SK-N-SH treated with all-trans-retinoic acid at 6 μM for 48 hours (cell line): ENCODE measurements at regions not wholly inside any gene's neighbourhood (a gene's known extent, or its start where the extent isn't known, plus 50 kb on each side); places are given as distances from the start of the nearest gene placed in this dataset.

Experiments used
- ATAC-seq: fragments of 200-7000 bp; cut with Tn5 transposase; 3 replicates; pipeline ENCODE4 v1.9.1; 2020; ENCODE audit warnings: mild to moderate bottlenecking, moderate library complexity
- ARNTL ChIP-seq: fragments of 450-650 bp; formaldehyde crosslinking; IDR thresholded peaks from 2 replicates; pipeline ENCODE4 v1.5.0; 2020; ENCODE audit warnings: low read depth, mild to moderate bottlenecking, moderate library complexity, borderline replicate concordance
- BACH2 ChIP-seq: fragments of 250-450 bp; sonication (Bioruptor Pico); IDR thresholded peaks from 2 replicates; pipeline ENCODE4 v1.9.0; 2021; ENCODE audit warnings: mild to moderate bottlenecking, borderline replicate concordance
- CSDC2 ChIP-seq: fragments of 250-450 bp; sonication (Bioruptor Pico); IDR thresholded peaks from 2 replicates; pipeline ENCODE4 v1.5.0; 2020; ENCODE audit warnings: mild to moderate bottlenecking, moderate library complexity
- ESRRG ChIP-seq: fragments of 250-450 bp; sonication (Bioruptor Pico); IDR thresholded peaks from 2 replicates; pipeline ENCODE4 v1.6.1; 2021; ENCODE audit warnings: mild to moderate bottlenecking
- GLIS3 ChIP-seq: fragments of 250-450 bp; sonication (Bioruptor Pico); IDR thresholded peaks from 2 replicates; pipeline ENCODE4 v1.5.0; 2020; ENCODE audit warnings: mild to moderate bottlenecking, moderate library complexity
- ISL1 ChIP-seq: fragments of 250-450 bp; sonication (Bioruptor Pico); IDR thresholded peaks from 2 replicates; pipeline ENCODE4 v2.1.2; 2022; ENCODE audit warnings: mild to moderate bottlenecking, moderate library complexity
- OSR1 ChIP-seq: fragments of 250-450 bp; sonication (Bioruptor Pico); IDR thresholded peaks from 2 replicates; pipeline ENCODE4 v1.8.0; 2022; ENCODE audit warnings: moderate library complexity, mild to moderate bottlenecking, inconsistent platforms
- PPARA ChIP-seq: fragments of 250-450 bp; sonication (Bioruptor Pico); IDR thresholded peaks from 2 replicates; pipeline ENCODE4 v1.5.0; 2020; ENCODE audit warnings: mild to moderate bottlenecking, borderline replicate concordance
- SNAI2 ChIP-seq: fragments of 250-450 bp; sonication (Bioruptor Pico); IDR thresholded peaks from 2 replicates; pipeline ENCODE4 v1.5.0; 2020; ENCODE audit warnings: mild to moderate bottlenecking, moderate library complexity
- TCF4 ChIP-seq: fragments of 250-450 bp; sonication (Bioruptor Pico); IDR thresholded peaks from 2 replicates; pipeline ENCODE4 v1.8.0; 2021; ENCODE audit warnings: mild to moderate bottlenecking, moderate library complexity, borderline replicate concordance
- TOX ChIP-seq: fragments of 250-450 bp; sonication (Bioruptor Pico); IDR thresholded peaks from 2 replicates; pipeline ENCODE4 v1.8.0; 2021; ENCODE audit warnings: mild to moderate bottlenecking, moderate library complexity, borderline replicate concordance
- ZC3H10 ChIP-seq: fragments of 250-450 bp; sonication (Bioruptor Pico); IDR thresholded peaks from 2 replicates; pipeline ENCODE4 v1.5.1; 2021; ENCODE audit warnings: mild to moderate bottlenecking, moderate library complexity
- ZFP30 ChIP-seq: fragments of 450-650 bp; formaldehyde crosslinking; IDR thresholded peaks from 2 replicates; pipeline ENCODE4 v1.5.0; 2022; ENCODE audit warnings: mild to moderate bottlenecking, moderate library complexity
- ZNF565 ChIP-seq: fragments of 450-650 bp; formaldehyde crosslinking; conservative IDR thresholded peaks from 2 replicates; pipeline ENCODE4 v1.5.0; 2020; ENCODE audit warnings: low read depth, mild to moderate bottlenecking, moderate library complexity
- ZNF70 ChIP-seq: fragments of 450-650 bp; formaldehyde crosslinking; IDR thresholded peaks from 2 replicates; pipeline ENCODE4 v1.5.0; 2020; ENCODE audit warnings: mild to moderate bottlenecking, moderate library complexity
- ZNF8 ChIP-seq: fragments of 450-650 bp; formaldehyde crosslinking; IDR thresholded peaks from 2 replicates; pipeline ENCODE4 v1.5.0; 2020; ENCODE audit warnings: mild to moderate bottlenecking, moderate library complexity
- TF ChIP-seq, protein P1 (sequence below): fragments of 250-450 bp; sonication (Bioruptor Pico); IDR thresholded peaks from 2 replicates; pipeline ENCODE4 v1.5.1; 2021; ENCODE audit warnings: mild to moderate bottlenecking, moderate library complexity
- TF ChIP-seq, protein P2 (sequence below): fragments of 250-450 bp; sonication (Bioruptor Pico); IDR thresholded peaks from 2 replicates; pipeline ENCODE4 v1.8.0; 2021; ENCODE audit warnings: low read depth, mild to moderate bottlenecking, moderate library complexity, borderline replicate concordance
- TF ChIP-seq, protein P3 (sequence below): fragments of 250-450 bp; sonication (Bioruptor Pico); IDR thresholded peaks from 2 replicates; pipeline ENCODE4 v1.8.0; 2020; ENCODE audit warnings: mild to moderate bottlenecking, moderate library complexity, borderline replicate concordance
- TF ChIP-seq, protein P4 (sequence below): fragments of 250-450 bp; sonication (Bioruptor Pico); IDR thresholded peaks from 2 replicates; pipeline ENCODE4 v1.5.0; 2020; ENCODE audit warnings: mild to moderate bottlenecking, moderate library complexity
- TF ChIP-seq, protein P5 (sequence below): fragments of 250-450 bp; sonication (Bioruptor Pico); IDR thresholded peaks from 2 replicates; pipeline ENCODE4 v1.5.1; 2020; ENCODE audit warnings: low read depth, mild to moderate bottlenecking, moderate library complexity

DNA sequence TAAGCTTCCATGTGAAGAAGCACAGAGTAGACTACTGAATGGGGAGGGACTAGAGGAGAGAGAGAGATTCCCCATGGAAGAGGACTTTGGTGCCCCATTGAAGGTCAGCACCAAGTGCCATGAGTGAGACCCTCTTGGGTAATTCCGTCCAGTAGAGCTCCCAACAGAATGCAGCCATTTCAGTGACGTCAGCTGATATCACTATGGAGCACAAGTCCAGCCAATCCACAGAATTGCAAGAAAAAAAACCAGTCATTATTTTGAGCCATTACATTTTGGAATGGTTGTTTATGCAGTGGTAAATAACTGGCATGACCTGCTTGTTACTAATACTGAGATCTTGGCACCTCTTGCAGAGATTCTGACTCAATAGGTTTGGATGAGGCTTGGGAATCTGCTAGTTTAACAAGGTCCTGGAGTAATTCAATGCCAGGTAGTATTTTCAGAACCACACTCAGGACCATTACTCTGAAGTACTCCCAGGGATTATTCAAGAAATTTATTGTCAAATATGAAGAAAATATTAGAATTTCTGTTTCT is 52.6 kb upstream of the SP8 start:
- no peak for ATAC-seq
- TF ChIP-seq ZC3H10 (no peak), BACH2 (CRISPR knock-in tag) (no peak), ISL1 (CRISPR knock-in tag) (no peak), ESRRG (CRISPR knock-in tag) (no peak), GLIS3 (CRISPR knock-in tag) (no peak), ZNF70 (no peak), ZNF8 (no peak), PPARA (CRISPR knock-in tag) (no peak), TCF4 (CRISPR knock-in tag) (no peak), TOX (CRISPR knock-in tag) (no peak), ZNF565 (CRISPR knock-in tag) (no peak), ZFP30 (no peak), SNAI2 (no peak), ARNTL (CRISPR knock-in tag) (no peak), CSDC2 (CRISPR knock-in tag) (no peak)
- TF ChIP-seq, protein P1, sequence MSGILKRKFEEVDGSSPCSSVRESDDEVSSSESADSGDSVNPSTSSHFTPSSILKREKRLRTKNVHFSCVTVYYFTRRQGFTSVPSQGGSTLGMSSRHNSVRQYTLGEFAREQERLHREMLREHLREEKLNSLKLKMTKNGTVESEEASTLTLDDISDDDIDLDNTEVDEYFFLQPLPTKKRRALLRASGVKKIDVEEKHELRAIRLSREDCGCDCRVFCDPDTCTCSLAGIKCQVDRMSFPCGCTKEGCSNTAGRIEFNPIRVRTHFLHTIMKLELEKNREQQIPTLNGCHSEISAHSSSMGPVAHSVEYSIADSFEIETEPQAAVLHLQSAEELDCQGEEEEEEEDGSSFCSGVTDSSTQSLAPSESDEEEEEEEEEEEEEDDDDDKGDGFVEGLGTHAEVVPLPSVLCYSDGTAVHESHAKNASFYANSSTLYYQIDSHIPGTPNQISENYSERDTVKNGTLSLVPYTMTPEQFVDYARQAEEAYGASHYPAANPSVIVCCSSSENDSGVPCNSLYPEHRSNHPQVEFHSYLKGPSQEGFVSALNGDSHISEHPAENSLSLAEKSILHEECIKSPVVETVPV (CRISPR knock-in tag): no peak
- TF ChIP-seq, protein P2, sequence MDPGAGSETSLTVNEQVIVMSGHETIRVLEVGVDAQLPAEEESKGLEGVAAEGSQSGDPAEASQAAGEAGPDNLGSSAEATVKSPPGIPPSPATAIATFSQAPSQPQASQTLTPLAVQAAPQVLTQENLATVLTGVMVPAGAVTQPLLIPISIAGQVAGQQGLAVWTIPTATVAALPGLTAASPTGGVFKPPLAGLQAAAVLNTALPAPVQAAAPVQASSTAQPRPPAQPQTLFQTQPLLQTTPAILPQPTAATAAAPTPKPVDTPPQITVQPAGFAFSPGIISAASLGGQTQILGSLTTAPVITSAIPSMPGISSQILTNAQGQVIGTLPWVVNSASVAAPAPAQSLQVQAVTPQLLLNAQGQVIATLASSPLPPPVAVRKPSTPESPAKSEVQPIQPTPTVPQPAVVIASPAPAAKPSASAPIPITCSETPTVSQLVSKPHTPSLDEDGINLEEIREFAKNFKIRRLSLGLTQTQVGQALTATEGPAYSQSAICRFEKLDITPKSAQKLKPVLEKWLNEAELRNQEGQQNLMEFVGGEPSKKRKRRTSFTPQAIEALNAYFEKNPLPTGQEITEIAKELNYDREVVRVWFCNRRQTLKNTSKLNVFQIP (CRISPR knock-in tag): no peak
- TF ChIP-seq, protein P3, sequence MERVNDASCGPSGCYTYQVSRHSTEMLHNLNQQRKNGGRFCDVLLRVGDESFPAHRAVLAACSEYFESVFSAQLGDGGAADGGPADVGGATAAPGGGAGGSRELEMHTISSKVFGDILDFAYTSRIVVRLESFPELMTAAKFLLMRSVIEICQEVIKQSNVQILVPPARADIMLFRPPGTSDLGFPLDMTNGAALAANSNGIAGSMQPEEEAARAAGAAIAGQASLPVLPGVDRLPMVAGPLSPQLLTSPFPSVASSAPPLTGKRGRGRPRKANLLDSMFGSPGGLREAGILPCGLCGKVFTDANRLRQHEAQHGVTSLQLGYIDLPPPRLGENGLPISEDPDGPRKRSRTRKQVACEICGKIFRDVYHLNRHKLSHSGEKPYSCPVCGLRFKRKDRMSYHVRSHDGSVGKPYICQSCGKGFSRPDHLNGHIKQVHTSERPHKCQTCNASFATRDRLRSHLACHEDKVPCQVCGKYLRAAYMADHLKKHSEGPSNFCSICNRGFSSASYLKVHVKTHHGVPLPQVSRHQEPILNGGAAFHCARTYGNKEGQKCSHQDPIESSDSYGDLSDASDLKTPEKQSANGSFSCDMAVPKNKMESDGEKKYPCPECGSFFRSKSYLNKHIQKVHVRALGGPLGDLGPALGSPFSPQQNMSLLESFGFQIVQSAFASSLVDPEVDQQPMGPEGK (CRISPR knock-in tag): no peak
- TF ChIP-seq, protein P4, sequence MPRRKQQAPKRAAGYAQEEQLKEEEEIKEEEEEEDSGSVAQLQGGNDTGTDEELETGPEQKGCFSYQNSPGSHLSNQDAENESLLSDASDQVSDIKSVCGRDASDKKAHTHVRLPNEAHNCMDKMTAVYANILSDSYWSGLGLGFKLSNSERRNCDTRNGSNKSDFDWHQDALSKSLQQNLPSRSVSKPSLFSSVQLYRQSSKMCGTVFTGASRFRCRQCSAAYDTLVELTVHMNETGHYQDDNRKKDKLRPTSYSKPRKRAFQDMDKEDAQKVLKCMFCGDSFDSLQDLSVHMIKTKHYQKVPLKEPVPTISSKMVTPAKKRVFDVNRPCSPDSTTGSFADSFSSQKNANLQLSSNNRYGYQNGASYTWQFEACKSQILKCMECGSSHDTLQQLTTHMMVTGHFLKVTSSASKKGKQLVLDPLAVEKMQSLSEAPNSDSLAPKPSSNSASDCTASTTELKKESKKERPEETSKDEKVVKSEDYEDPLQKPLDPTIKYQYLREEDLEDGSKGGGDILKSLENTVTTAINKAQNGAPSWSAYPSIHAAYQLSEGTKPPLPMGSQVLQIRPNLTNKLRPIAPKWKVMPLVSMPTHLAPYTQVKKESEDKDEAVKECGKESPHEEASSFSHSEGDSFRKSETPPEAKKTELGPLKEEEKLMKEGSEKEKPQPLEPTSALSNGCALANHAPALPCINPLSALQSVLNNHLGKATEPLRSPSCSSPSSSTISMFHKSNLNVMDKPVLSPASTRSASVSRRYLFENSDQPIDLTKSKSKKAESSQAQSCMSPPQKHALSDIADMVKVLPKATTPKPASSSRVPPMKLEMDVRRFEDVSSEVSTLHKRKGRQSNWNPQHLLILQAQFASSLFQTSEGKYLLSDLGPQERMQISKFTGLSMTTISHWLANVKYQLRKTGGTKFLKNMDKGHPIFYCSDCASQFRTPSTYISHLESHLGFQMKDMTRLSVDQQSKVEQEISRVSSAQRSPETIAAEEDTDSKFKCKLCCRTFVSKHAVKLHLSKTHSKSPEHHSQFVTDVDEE (CRISPR knock-in tag): no peak
- TF ChIP-seq, protein P5, sequence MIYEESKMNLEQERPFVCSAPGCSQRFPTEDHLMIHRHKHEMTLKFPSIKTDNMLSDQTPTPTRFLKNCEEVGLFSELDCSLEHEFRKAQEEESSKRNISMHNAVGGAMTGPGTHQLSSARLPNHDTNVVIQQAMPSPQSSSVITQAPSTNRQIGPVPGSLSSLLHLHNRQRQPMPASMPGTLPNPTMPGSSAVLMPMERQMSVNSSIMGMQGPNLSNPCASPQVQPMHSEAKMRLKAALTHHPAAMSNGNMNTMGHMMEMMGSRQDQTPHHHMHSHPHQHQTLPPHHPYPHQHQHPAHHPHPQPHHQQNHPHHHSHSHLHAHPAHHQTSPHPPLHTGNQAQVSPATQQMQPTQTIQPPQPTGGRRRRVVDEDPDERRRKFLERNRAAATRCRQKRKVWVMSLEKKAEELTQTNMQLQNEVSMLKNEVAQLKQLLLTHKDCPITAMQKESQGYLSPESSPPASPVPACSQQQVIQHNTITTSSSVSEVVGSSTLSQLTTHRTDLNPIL: no peak

DNA sequence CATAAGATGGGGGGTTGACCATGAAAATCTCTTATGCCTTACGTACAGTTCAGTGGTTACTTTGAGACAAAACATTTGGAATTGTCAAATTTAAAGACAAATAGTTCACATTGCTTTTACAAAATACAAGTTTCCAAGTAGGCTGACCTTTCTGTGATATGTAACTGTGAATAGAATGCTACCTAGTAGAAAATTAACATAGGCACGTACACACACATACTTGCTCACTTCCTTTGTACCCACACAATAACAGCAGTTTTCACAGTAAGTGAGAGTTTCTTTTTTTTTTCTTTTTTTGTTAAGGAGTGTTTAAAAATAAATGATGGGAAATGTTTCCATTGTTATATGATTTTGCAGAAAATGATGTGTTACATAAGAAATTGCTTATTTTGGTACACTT is 53.3 kb upstream of the SP8 start:
- ATAC-seq: no peak
- TF ChIP-seq, protein P4 (CRISPR knock-in tag): no peak
- TF ChIP-seq ZNF70 (no peak), OSR1 (CRISPR knock-in tag) (no peak), PPARA (CRISPR knock-in tag) (no peak), ZNF8 (no peak), TCF4 (CRISPR knock-in tag) (no peak), ARNTL (CRISPR knock-in tag) (no peak), TOX (CRISPR knock-in tag) (no peak)
- TF ChIP-seq, protein P2 (CRISPR knock-in tag): no peak
- TF ChIP-seq, protein P3 (CRISPR knock-in tag): no peak
